GM12865 (cell line): ENCODE measurements at regions not wholly inside any gene's neighbourhood (a gene's known extent, or its start where the extent isn't known, plus 50 kb on each side); places are given as distances from the start of the nearest gene placed in this dataset.

Experiments
- DNase-seq: peaks from one replicate; pipeline ENCODE4 v3.0.0; 2010; ENCODE audit warnings: low read depth
- H3K4me3 ChIP-seq: 2 replicates; pipeline ENCODE4 v1.5.1; 2011; ENCODE audit warnings: mild to moderate bottlenecking, low read depth, low read length, control low read depth
- TF ChIP-seq, protein P1 (sequence below): IDR thresholded peaks from 2 replicates; pipeline ENCODE4 v1.5.1; 2011; ENCODE audit warnings: low read length, control low read depth, low read depth, inconsistent platforms; ENCODE audit not compliant: insufficient read depth; ENCODE audit errors: missing control alignments

DNA sequence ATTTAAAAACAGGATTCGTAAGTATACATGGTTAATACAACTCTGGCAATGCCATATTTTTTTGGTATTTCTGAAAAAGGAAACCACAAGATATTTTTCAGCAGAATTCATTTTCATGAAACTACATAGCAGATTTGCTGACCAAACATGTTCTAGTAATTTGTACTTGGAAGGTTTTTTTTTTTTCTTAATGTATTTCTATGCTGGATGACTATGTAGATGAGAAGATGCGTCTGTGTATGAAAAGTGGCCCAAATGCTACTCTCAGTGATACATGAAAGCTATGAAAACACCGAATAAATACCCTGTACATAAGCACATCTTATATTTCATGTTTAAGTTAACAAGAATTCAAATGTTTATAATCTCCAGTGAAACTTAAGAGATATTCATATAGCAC, 400.9 kb upstream of the CYLC2 start:
- no peak for DNase-seq
- TF ChIP-seq, protein P1, sequence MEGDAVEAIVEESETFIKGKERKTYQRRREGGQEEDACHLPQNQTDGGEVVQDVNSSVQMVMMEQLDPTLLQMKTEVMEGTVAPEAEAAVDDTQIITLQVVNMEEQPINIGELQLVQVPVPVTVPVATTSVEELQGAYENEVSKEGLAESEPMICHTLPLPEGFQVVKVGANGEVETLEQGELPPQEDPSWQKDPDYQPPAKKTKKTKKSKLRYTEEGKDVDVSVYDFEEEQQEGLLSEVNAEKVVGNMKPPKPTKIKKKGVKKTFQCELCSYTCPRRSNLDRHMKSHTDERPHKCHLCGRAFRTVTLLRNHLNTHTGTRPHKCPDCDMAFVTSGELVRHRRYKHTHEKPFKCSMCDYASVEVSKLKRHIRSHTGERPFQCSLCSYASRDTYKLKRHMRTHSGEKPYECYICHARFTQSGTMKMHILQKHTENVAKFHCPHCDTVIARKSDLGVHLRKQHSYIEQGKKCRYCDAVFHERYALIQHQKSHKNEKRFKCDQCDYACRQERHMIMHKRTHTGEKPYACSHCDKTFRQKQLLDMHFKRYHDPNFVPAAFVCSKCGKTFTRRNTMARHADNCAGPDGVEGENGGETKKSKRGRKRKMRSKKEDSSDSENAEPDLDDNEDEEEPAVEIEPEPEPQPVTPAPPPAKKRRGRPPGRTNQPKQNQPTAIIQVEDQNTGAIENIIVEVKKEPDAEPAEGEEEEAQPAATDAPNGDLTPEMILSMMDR: no peak
- H3K4me3 ChIP-seq: no peak overlapping the region

DNA sequence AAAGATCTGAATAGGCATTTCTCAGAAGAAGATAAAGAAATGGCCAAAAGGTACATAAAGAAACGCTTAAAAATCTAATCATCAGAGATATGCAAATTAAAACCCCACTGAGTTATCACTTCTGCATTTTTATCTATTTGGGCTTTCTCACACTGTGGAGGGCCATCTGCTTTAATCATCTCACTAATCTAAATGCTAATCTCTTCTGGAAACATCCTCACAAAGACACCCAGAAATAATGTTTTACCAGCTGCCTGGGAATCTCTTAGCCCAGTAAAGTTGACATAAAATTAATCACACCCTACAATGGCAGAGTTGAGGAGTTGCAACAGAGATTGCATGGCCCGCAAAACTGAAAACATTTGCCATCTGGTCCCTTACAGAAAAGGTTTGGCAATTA, 407.9 kb upstream of the CYLC2 start:
- TF ChIP-seq, protein P1: no peak
- no peak for DNase-seq
- H3K4me3 ChIP-seq: no peak overlapping the region

DNA sequence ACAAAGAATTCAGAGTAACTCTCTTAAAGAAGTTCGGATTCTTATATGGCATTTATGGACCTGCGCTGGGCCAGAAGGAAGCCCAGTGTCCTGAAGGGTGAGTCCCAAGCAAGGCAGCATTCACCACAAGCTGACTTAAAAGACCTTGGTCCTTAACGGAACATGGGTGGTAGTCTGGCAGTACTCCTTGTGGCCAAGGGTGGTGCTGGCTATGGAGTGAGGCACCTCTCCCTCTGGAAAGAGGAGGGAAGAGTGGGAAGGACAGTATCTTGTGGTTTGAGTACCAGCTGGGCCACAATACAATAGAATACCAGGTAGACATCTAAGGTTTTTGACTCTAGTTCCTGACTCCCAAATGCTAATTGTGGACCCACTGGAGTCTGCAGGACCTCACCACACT, 425.7 kb upstream of the CYLC2 start:
- TF ChIP-seq, protein P1: no peak
- no peak overlapping the region for H3K4me3 ChIP-seq
- no peak for DNase-seq

DNA sequence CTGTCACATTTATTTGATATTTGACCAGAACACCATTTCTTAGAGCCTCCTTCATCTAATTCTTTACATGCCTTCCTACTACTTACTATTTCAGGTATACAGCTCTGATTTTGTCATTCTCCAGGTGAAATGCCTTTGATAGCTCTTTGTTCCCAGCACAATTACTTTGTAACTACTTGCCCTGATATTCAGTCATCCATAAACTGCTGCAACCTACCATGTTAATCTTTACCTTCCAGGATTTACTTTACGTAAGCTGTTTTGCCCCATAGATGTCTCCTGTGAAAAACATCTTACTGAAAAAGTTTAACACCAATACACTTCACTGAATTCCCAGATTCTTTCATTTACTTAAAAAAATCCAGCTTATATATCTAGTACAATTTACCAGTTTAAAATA, 443.8 kb upstream of the CYLC2 start:
- TF ChIP-seq, protein P1: no peak
- no peak overlapping the region for H3K4me3 ChIP-seq
- DNase-seq: no peak

DNA sequence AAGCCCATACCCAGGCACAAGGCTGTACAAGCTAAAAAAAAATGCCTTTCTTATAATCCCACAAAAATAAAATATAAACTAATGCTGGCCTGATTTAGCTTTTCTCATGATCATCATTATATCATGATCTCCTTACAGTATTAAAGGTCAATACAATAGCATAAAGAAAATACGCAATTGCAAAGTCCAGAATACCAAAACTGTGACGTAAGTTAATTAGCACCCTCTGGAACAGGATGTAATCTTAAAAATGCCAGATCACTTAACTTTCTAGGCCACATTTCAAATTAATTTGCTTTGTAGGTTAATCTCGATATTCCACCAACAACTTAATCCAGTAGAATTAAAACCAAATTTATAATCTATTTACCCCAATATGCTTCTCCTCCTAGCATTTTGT, 444.2 kb upstream of the CYLC2 start:
- no peak for DNase-seq
- TF ChIP-seq, protein P1: no peak
- H3K4me3 ChIP-seq: no peak overlapping the region

DNA sequence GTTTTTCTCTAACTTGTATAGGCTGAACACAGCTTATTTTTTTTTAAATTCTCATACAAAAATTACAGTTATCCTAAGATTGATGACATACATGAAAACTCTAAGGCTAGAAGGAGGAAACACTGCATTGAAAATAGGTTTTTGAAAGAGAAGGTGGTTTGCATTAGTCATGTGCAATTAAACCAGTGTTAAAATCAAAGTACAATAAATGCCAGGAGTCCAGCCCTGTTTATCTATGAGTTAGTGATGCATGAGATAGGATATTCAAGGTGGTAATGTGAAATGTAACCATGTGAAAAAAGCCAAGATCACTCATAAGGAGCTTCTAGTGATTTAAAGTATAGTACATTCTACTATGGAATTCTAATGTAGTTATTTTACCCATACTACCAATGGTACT, 444.9 kb upstream of the CYLC2 start:
- DNase-seq: no peak
- TF ChIP-seq, protein P1: no peak
- H3K4me3 ChIP-seq: no peak overlapping the region

DNA sequence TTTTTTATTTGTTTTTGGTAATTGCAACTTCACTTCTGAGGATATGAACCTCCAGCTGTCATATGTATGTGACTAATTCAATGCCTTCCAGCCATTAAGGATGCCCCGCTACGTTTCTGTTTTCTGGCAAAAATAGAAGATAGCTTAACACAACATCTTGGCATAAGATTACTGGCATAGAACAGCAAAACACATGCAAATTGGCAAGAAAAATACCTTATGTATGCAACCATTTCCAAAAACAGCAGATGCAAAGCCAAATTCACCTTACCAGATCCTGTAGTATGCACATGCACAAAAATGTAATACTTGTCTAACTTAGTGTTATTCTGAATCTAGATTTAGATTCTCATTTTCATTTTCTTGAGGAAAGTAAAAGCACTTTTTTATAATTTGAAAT, 461.1 kb upstream of the CYLC2 start:
- TF ChIP-seq, protein P1: no peak
- DNase-seq: no peak
- H3K4me3 ChIP-seq: no peak overlapping the region
